AG04449 (cell line): ENCODE measurements at regions not wholly inside any gene's neighbourhood (a gene's known extent, or its start where the extent isn't known, plus 50 kb on each side); places are given as distances from the start of the nearest gene placed in this dataset.

ENCODE experiments used
- CTCF ChIA-PET: fragments of 350-600 bp; formaldehyde crosslinking; extraction: SDS; loops from one replicate; lab custom pipeline; 2021; ENCODE audit warnings: antibody characterized with exemption; lab: Yijun Ruan, JAX
- POLR2A ChIA-PET: fragments of 400-600, 350-600 bp; formaldehyde crosslinking; extraction: SDS; loops from one replicate; lab custom pipeline; 2020; ENCODE audit warnings: antibody characterized with exemption, inconsistent platforms; lab: Yijun Ruan, JAX
- DNase-seq: peaks from one replicate; pipeline ENCODE4 v3.0.0-alpha.2; 2010; ENCODE audit warnings: low read depth, low spot score
- H3K4me3 ChIP-seq: 2 replicates; pipeline ENCODE4 v1.5.1; 2011; ENCODE audit warnings: low read depth, mild to moderate bottlenecking, control low read depth, low read length
- CTCF ChIP-seq: IDR thresholded peaks from one replicate; pipeline ENCODE4 v1.5.1; 2011; ENCODE audit warnings: mild to moderate bottlenecking, moderate library complexity, low read length, control low read depth, inconsistent platforms; ENCODE audit not compliant: insufficient read depth; ENCODE audit errors: missing control alignments

- ChIA-PET CTCF (no interaction called here), POLR2A (no interaction called here)
- DNase-seq: no peak
- no peak overlapping the region for H3K4me3 ChIP-seq
- TF ChIP-seq CTCF: no peak
These were observed 449.1 kb downstream of the NKX6-1 start for GRCh38 chr4:84050015-84050414.

- no peak overlapping the region for H3K4me3 ChIP-seq
- no peak for TF ChIP-seq CTCF
These were observed 452.5 kb downstream of the NKX6-1 start for GRCh38 chr4:84046551-84046950.

GRCh38 chr4:84041426-84041825 lies 457.7 kb downstream of the NKX6-1 start:
- ChIA-PET CTCF (no interaction called here), POLR2A (no interaction called here)
- no peak for DNase-seq
- no peak overlapping the region for H3K4me3 ChIP-seq
- no peak for TF ChIP-seq CTCF

More at GRCh38 chr4:84046551-84046950, 452.5 kb downstream of the NKX6-1 start:
- DNase-seq: no peak
- CTCF ChIA-PET: no interaction called here
- POLR2A ChIA-PET: no interaction called here

DNA sequence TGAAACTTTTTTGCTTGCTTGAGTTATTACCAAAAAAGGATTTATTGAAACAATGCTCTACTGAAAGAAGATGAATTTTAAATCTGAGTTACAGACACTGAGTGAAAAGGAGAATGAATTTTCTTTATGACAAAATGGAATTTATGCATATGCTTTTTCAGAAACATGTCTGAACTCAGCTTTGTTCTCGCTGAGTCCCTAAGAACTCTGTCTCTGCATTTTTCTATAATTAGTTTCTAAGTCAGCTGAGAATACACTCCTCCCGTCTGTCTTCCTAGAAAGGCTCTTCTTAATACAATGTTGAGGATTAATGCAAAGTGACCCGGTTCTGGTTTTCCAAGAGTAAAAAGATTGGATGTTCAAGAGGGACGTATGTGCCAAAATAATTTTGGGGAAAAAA lies 463.5 kb downstream of the NKX6-1 start:
- ChIA-PET CTCF (no interaction called here), POLR2A (no interaction called here)
- DNase-seq: no peak

DNA sequence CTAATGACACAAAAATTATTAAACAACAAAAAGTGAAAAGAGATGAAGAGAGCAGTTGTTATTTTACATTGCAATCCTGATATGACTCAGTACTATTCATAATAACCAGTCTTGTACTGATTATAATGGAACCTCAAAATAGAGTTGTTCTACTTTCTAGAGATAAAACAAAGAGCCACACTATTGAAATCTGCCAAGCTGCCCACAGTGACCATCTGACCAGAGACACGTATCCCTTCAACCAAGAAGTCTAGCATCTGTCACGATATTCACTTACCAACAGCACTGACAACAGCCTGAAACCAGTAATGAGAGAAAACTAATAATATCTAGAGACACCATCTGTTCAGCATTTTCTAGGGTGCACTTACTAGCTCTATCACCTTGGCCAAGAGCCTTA lies 466.7 kb downstream of the NKX6-1 start:
- DNase-seq: no peak
- H3K4me3 ChIP-seq: no peak overlapping the region
- ChIA-PET CTCF (no interaction called here), POLR2A (no interaction called here)
- TF ChIP-seq CTCF: no peak

More for the DNA sequence above, 463.5 kb downstream of the NKX6-1 start:
- H3K4me3 ChIP-seq: no peak overlapping the region
- TF ChIP-seq CTCF: no peak

DNA sequence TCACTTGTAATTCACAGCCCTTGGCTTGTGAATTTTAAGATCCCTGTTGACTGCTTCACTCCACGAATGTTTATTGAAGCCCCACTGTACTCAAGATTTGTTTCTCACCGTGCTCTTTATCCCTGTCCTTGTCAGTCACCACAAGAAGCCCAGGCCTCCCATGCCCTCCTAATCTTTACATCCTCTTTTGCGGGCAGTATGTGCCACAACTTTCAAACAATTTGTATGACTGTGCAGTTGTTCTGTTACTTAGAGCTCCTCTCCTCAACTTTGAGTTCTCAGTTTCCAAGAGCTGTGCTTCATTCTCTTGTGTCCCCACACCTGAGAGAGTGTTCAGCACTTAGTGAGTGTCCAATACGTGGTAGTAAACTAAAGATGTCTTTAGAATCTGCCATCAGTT lies 467.7 kb downstream of the NKX6-1 start:
- ChIA-PET CTCF (no interaction called here), POLR2A (no interaction called here)
- no peak overlapping the region for H3K4me3 ChIP-seq
- no peak for DNase-seq
- TF ChIP-seq CTCF: no peak
